Uterus (tissue), 2 donors: ENCODE measurements at regions not wholly inside any gene's neighbourhood (a gene's known extent, or its start where the extent isn't known, plus 50 kb on each side); places are given as distances from the start of the nearest gene placed in this dataset.

ENCODE experiments used
- POLR2A ChIP-seq, 2 donors: fragments of 450-650 bp; IDR thresholded peaks; one replicate each; pipeline ENCODE4 v1.6.1; 2016; ENCODE audit warnings: antibody characterized with exemption in 2 of 2, mild to moderate bottlenecking in 1 of 2, moderate library complexity in 1 of 2
- TF ChIP-seq, protein P1 (sequence below), 4 experiments: fragments of 200-600 bp in 2 of 4; fragments of 450-650 bp in 2 of 4; sonication (generic) in 2 of 4; IDR thresholded peaks; one replicate each; pipeline ENCODE4 v1.5.1; 2016 to 2019; ENCODE audit warnings: antibody characterized with exemption in 4 of 4, mild to moderate bottlenecking in 2 of 4, moderate library complexity in 1 of 4

DNA sequence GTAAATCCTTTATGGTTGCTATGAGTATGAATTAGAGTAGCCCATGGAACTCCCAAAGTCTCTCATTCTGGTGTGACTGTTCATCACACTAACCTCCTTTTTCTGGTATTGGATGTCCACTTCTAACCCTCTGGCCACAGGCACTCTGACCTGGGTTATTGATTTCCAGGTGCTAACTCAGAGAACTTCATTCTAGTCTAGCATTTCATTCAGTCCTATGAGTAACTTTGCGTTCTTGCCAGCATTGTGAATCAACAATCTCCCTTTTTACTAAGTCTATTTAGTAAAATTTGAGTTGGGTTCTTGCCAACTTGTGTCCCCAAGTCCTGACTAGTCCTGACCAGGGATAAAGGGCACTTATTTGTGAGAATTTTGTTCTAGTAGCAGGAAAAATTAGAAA, 103.5 kb downstream of the SNX18 start:
- TF ChIP-seq, protein P1, sequence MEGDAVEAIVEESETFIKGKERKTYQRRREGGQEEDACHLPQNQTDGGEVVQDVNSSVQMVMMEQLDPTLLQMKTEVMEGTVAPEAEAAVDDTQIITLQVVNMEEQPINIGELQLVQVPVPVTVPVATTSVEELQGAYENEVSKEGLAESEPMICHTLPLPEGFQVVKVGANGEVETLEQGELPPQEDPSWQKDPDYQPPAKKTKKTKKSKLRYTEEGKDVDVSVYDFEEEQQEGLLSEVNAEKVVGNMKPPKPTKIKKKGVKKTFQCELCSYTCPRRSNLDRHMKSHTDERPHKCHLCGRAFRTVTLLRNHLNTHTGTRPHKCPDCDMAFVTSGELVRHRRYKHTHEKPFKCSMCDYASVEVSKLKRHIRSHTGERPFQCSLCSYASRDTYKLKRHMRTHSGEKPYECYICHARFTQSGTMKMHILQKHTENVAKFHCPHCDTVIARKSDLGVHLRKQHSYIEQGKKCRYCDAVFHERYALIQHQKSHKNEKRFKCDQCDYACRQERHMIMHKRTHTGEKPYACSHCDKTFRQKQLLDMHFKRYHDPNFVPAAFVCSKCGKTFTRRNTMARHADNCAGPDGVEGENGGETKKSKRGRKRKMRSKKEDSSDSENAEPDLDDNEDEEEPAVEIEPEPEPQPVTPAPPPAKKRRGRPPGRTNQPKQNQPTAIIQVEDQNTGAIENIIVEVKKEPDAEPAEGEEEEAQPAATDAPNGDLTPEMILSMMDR (IDR thresholded peaks at IDR 0.05) = no peak
- no peak for TF ChIP-seq POLR2A (IDR thresholded peaks at IDR 0.05)
